ENCODE measurements at regions not wholly inside any gene's neighbourhood (a gene's known extent, or its start where the extent isn't known, plus 50 kb on each side); places are given as distances from the start of the nearest gene placed in this dataset.

DNA sequence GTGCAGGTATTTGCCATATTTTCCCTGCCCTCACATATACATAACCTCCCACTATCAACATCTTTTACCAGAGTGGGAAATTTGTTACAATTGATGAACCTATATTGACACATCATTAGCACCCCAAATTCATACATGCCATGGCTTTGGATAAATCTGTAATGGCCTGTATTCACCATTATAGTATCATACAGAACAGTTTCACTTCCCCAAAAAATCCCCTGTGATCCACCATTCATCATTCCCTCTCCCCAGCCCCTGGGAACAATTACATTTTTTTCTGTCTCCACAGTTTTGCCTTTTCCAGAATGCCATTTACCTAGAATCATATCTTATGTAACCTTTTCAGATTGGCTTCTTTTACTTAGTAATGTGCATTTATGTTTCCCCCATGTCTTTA is 494.5 kb downstream of the RNF144A start:
- TF ChIP-seq CTCF (IDR thresholded peaks at IDR 0.05 in 4 of 5, conservative IDR thresholded peaks at IDR 0.05 in 1 of 5) (no peak), POLR2A (IDR thresholded peaks at IDR 0.05) (no peak)
